Activated T-helper 2 cell treated with anti-CD3 and anti-CD28 coated beads, Interferon-gamma antibody, Interleukin-2, Interleukin-4, amounts not matched to agents 10 μg/mL and 5 μg/mL and 100 μg/mL, durations not matched to agents 14 hours and 24 hours and 36 hours (primary cell): ENCODE measurements at regions not wholly inside any gene's neighbourhood (a gene's known extent, or its start where the extent isn't known, plus 50 kb on each side); places are given as distances from the start of the nearest gene placed in this dataset.

Experiments
- DNase-seq: peaks from one replicate; pipeline ENCODE4 v3.0.0; 2021; ENCODE audit warnings: low spot score
- H3K27ac Mint-ChIP-seq: one replicate; pipeline ENCODE4 v1.8.0; 2021; ENCODE audit warnings: mixed read lengths
- H3K27me3 Mint-ChIP-seq: one replicate; pipeline ENCODE4 v1.8.0; 2021; ENCODE audit warnings: low read depth, mixed read lengths
- H3K36me3 Mint-ChIP-seq: one replicate; pipeline ENCODE4 v1.8.0; 2021; ENCODE audit warnings: low read depth, mixed read lengths
- H3K4me1 Mint-ChIP-seq: one replicate; pipeline ENCODE4 v1.8.0; 2021; ENCODE audit warnings: low read depth, mixed read lengths
- H3K4me3 Mint-ChIP-seq: one replicate; pipeline ENCODE4 v1.8.0; 2021; ENCODE audit warnings: low read depth, mild to moderate bottlenecking, moderate library complexity, mixed read lengths
- H3K9me3 Mint-ChIP-seq: one replicate; pipeline ENCODE4 v1.8.0; 2021; ENCODE audit warnings: mixed read lengths
- intact Hi-C: fragments of 100-400 bp; cut with micrococcal nuclease; formaldehyde crosslinking; loops from one replicate; pipeline ENCODE4 v1.15.1; 2023

DNA sequence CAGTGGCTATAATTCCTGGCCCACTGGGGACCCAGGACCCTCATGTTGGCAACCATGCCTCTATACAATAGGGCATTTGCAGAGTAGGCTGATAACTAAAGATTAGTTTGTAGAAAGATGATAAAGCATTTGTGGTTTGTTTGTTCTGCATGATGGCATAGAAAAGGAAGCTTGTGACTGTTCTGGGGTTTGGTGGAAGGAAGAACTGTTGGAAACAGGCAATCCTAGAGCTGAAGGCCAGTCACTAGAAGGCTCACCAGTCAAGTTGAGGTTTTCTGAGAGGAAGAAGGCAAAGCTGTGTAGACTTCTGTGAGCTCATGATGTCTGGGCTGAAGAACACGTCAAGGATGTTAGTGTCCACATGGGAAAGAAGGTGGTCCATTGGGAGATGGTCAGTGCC lies 140.3 kb upstream of the VANGL1 start:
- Mint-ChIP-seq H3K27me3 (peaks cover 1% of the 10 kb centered on the region), H3K4me1 (no peaks in the 10 kb centered on the region), H3K9me3 (no peaks in the 10 kb centered on the region), H3K36me3 (no peaks in the 10 kb centered on the region), H3K27ac (no peak overlapping the region), H3K4me3 (no peak overlapping the region)
- intact Hi-C loops = no loop called here
- DNase-seq = no peak

DNA sequence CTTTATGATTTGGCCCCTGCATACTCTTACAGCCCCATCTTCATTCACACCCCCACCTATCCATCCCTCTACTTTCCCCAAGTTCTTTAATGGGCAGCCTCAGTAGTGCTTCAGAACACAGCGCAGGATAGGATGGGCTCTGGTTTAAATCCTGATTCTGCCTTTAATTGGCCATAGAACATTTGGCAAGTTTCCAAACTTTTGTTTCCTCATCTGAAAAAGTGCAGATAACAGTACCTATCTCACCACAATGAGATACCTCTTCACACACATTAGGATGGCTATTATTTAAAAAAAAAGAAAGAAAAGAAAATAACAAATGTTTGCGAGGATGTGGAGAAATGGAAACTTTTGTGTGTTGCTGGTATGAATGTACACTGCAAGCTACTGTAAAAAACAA lies 142.5 kb upstream of the VANGL1 start:
- DNase-seq = no peak
- Mint-ChIP-seq H3K9me3 (no peaks in the 10 kb centered on the region), H3K27ac (no peak overlapping the region), H3K27me3 (no peaks in the 10 kb centered on the region), H3K4me3 (no peak overlapping the region), H3K36me3 (no peaks in the 10 kb centered on the region), H3K4me1 (no peaks in the 10 kb centered on the region)
- intact Hi-C loops = no loop called here

DNA sequence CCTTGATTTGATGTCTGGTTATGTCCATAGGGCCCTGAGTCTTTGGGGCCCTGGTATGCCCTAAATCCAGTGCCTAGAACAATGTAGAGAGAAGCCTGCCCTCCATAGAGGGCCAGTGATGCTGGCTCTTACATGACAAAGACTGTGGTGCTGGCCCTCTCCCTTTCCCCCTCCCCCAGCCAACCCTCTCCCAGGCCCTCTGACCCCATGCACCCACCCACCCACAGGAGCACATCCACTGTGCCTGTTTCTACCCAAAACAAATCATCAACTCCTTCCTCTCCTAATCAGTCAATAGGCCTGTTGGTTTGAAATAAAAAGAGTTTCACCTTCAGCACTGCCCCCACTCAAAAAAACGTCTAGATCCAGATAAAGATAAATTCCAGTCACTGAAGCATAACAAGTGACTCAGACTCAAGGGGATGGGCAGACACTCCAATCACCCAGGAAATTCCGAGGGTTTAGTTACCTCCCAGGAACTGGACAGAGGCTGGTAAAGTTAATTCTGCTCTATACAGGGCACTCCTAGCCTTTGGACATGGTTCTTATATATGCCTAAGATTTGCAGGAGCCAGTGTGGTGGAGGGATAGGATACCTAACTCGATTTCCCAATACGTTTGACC lies 144.8 kb upstream of the VANGL1 start:
- intact Hi-C loops = no loop called here
- Mint-ChIP-seq H3K36me3 (no peaks in the 10 kb centered on the region), H3K27ac (no peak overlapping the region), H3K4me1 (no peaks in the 10 kb centered on the region), H3K9me3 (no peaks in the 10 kb centered on the region), H3K4me3 (no peak overlapping the region), H3K27me3 (no peaks in the 10 kb centered on the region)
- DNase-seq = no peak

DNA sequence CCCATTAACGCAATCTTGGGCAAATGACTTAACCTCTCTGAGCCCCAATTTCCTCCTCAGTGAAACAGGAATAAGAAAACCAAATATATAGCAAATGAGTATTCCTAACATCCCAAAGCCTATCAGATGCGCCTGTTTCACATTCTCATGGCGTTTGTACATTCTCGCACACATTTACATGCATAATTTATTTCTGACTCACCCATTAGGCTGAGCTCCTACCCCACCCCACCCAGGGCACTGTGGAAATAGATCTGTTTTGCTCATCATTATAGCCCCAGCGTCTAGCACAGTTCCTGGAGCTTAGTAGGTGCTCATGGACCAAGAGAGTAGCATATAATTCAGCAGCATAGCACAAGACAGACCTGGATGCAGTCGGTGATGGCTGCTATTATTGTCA lies 146.1 kb upstream of the VANGL1 start:
- no peak overlapping the region for H3K4me3 Mint-ChIP-seq
- no peak overlapping the region for H3K27ac Mint-ChIP-seq
- no peaks in the 10 kb centered on the region for H3K27me3 Mint-ChIP-seq
- no peaks in the 10 kb centered on the region for H3K9me3 Mint-ChIP-seq
- intact Hi-C loops = no loop called here
- no peaks in the 10 kb centered on the region for H3K4me1 Mint-ChIP-seq
- DNase-seq = no peak
- H3K36me3 Mint-ChIP-seq = no peaks in the 10 kb centered on the region

DNA sequence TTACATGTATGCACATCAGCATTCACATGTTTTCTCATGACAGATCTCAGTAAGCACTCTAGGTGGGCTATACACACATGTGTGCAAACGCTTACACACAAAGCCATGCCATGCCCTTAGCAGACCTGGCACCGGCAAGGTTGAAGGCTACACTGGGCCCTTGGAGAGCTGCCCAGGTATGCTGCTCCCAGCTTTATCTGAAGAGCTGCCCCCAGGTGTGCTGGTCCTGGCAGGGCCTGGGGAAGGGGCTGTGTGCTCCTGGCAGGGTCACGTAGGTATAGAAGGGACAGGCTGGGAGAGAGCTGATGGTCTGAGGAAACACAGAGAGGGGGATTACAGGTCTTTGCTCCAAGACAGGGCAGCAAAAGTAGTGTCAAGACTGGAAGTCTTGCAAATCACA lies 146.7 kb upstream of the VANGL1 start:
- no peaks in the 10 kb centered on the region for H3K27me3 Mint-ChIP-seq
- no peaks in the 10 kb centered on the region for H3K4me1 Mint-ChIP-seq
- no peak overlapping the region for H3K4me3 Mint-ChIP-seq
- H3K27ac Mint-ChIP-seq = no peak overlapping the region
- H3K9me3 Mint-ChIP-seq = no peaks in the 10 kb centered on the region
- no peak for DNase-seq
- intact Hi-C loops = no loop called here
- no peaks in the 10 kb centered on the region for H3K36me3 Mint-ChIP-seq

DNA sequence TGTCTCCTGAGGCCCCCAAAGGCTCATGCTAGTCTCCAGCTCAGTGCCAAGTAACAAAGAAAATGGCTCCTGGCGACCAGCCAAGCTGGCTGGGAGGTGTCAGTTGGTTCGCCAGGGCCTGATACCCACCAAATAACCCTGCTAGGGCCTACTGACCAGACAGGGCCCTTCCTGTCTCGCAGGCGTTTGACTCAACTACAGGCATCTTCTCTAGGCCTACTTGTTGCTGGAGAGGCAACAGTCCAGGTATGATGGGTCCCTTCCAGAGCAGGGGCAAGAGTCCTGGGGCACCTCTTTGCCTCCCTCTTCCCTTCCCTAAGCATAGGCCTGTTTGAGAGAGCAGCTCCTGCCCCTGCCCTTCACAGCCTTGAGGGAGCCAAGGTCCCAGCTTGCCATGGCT lies 147.9 kb upstream of the VANGL1 start:
- H3K9me3 Mint-ChIP-seq = no peaks in the 10 kb centered on the region
- no peak for DNase-seq
- intact Hi-C loops = no loop called here
- H3K27me3 Mint-ChIP-seq = no peaks in the 10 kb centered on the region
- no peak overlapping the region for H3K4me3 Mint-ChIP-seq
- H3K36me3 Mint-ChIP-seq = no peaks in the 10 kb centered on the region
- H3K27ac Mint-ChIP-seq = no peak overlapping the region
- H3K4me1 Mint-ChIP-seq = no peaks in the 10 kb centered on the region

DNA sequence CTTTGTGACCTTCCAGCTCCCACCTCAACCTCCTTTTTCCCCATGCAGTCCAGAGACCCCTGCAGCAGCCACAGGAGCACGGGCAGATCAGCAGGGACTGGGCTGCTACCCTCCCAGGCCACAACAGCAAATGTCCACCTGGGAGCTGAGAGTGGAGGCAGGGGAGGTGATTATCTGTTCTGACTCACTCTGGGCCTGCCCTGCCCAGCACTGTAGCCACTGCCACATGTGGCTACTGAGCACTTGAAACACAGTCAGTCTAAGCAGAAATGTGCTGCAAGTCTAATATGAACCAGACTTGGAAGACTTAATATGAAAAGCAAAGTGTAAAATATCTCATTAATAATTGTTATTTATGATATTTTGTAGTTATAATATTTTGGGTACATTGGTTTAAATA lies 148.9 kb upstream of the VANGL1 start:
- H3K4me3 Mint-ChIP-seq = no peak overlapping the region
- H3K27ac Mint-ChIP-seq = no peak overlapping the region
- H3K9me3 Mint-ChIP-seq = no peaks in the 10 kb centered on the region
- DNase-seq = no peak
- intact Hi-C loops = no loop called here
- H3K4me1 Mint-ChIP-seq = no peaks in the 10 kb centered on the region
- H3K36me3 Mint-ChIP-seq = no peaks in the 10 kb centered on the region
- H3K27me3 Mint-ChIP-seq = no peaks in the 10 kb centered on the region

DNA sequence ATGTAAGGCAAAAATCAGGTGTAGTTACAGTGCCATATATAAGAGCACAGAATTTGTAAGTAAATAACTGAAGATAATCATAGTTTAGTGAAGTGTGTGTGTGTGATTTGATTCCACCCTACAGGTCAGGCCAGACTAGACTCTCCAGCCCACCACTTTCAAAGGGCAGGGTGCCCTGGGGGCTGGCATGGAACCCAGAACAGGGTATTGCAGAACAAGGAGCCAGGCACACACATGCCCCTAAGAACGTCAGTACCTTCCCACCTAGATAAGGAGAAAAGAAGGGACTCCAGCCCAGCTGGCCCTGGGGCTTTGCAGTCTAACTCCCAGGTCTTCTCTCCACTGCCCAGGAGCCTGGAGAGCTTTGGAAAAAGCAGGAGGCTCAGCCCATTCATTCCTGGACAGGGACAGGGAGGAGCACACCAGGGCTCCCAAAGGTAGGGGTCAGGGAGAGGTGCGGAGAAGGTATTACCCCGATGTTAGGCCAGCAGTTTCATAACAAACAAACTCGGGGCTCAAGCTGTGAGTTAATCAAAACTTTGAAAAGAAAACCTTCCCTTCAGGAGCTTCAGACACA lies 149.7 kb upstream of the VANGL1 start:
- Mint-ChIP-seq H3K27me3 (no peaks in the 10 kb centered on the region), H3K4me3 (no peak overlapping the region), H3K36me3 (no peaks in the 10 kb centered on the region), H3K9me3 (no peaks in the 10 kb centered on the region), H3K27ac (no peak overlapping the region), H3K4me1 (no peaks in the 10 kb centered on the region)
- intact Hi-C loops = no loop called here
- no peak for DNase-seq

DNA sequence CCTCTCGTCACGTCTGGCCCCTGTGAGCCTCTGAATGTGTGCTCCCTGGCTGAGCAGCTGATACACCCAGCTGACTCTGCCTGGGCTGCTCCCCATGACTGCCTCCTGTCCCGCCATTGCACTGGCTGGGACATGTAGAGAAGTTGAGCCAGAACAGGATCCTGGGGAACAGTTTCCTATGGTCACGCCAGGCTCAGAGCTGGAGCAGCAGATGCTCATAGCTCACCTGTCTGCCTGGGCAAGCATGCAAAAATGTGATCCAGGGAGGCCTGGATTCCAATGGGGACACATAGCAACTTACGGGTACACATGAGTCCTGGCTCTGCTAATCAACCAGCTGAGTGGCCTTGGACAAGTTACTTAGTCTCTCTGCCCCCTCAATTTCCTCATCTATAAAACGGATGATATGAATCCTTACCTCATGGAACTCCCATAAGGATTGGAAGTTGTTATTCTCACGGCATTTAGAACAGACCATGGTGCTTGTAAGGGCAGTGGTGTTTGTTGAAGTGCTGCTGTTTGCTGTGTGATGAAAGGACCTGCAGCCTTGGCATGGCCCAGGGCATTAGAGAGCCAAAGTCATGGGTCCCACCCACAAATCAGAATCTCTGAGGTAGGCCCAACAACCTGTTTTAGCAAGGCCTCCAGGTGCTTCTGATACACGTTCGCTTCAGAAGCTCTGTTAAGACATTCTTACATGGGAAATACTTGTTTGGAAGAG lies 150.3 kb upstream of the VANGL1 start:
- no peaks in the 10 kb centered on the region for H3K9me3 Mint-ChIP-seq

DNA sequence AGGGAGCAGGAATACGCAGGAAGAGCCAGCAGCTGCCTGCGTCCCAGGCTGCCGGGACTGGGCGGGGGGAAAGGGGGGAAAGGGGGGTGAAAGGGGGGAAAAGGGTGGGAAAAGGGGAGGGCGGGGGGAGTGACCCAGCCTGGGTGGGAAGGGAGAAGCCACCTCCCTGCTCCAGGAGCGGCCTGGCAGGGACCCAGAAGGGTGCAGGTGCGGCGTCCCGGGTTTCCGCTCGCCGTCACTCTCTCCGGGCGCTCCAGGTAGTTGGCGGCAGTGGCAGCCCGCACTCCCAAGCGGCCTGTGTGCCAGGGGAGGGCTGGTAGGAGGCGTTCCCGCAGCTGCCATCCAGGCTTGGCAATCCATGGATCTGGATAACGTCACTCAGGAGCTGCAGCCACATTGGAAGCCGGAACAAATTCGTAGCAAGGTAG lies 141.0 kb upstream of the NGF start:
- H3K36me3 Mint-ChIP-seq = no peaks in the 10 kb centered on the region
- no peaks in the 10 kb centered on the region for H3K9me3 Mint-ChIP-seq
- H3K4me3 Mint-ChIP-seq = no peak overlapping the region
- intact Hi-C loops = no loop called here
- H3K27me3 Mint-ChIP-seq = peaks cover 2% of the 10 kb centered on the region
- no peak for DNase-seq
- H3K4me1 Mint-ChIP-seq = no peaks in the 10 kb centered on the region
- H3K27ac Mint-ChIP-seq = no peak overlapping the region

More for the DNA sequence above, 150.3 kb upstream of the VANGL1 start:
- H3K27me3 Mint-ChIP-seq = peaks cover 1% of the 10 kb centered on the region
- H3K4me1 Mint-ChIP-seq = no peaks in the 10 kb centered on the region
- DNase-seq = no peak
- H3K36me3 Mint-ChIP-seq = no peaks in the 10 kb centered on the region
- H3K27ac Mint-ChIP-seq = no peak overlapping the region
- H3K4me3 Mint-ChIP-seq = no peak overlapping the region
- intact Hi-C loops = no loop called here

DNA sequence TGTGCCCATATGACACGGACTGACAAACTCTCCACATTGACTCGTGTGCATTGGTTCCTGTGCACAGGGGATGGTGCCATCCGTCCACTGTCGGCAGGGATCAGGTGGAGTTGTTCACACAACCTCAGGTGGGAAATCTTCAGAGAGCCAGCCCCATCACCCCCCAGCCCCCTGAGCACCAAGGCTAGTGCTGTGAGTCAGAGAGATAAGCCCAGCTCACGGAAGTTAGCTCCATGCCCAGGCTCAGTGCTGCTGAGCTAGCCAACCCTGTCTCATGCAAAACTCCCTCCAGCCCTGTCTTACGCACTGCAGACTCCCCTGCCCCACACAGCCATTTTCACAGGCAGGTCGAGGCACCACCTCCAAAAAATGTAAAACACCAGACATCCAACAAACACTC lies 139.0 kb upstream of the NGF start:
- H3K27me3 Mint-ChIP-seq = peaks cover 2% of the 10 kb centered on the region

DNA sequence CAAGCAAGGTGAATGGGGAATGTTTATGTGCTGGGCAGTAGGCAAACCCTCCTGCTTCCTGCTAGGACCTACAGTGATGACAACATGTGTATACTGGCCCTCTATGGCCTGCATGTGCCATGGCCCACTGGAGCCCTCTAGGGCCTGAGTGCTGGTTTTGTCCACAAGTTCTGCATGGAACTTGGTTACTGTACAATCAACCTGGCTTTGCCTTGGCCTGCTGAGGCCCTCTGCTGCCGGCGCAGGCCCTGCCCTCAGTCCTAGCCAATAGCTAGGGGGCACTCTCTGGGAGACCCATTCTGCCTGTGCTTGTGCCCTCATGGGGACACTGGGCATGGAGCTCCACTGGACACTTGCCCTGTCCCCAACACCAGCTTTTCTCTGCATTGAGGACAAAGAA lies 138.6 kb upstream of the NGF start:
- DNase-seq = no peak
- intact Hi-C loops = no loop called here
- Mint-ChIP-seq H3K27ac (no peak overlapping the region), H3K4me1 (no peaks in the 10 kb centered on the region), H3K4me3 (no peak overlapping the region), H3K9me3 (no peaks in the 10 kb centered on the region), H3K27me3 (peaks cover 2% of the 10 kb centered on the region), H3K36me3 (no peaks in the 10 kb centered on the region)

More for the DNA sequence above, 139.0 kb upstream of the NGF start:
- Mint-ChIP-seq H3K36me3 (no peaks in the 10 kb centered on the region), H3K9me3 (no peaks in the 10 kb centered on the region), H3K27ac (no peak overlapping the region), H3K4me1 (no peaks in the 10 kb centered on the region), H3K4me3 (no peak overlapping the region)
- DNase-seq = no peak
- intact Hi-C loops = no loop called here

DNA sequence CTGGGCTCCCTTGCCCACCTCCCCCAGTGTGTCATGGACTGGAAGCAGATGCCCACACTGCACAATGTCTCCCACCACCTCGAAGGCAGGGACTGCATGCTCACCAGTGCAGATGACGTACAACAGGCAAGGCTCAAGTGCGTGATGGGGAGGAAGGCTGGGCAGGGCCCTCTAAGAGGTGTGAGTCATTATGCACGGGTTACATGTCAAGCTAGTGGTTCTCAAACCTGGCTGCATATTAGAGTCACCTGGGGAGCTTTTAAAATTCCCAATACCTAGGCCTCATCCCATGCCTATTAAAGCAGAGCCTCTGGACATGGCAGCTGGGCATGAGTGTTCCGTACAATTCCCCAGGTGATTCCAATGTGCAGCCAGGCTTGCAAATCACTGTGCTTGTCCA lies 137.9 kb upstream of the NGF start:
- Mint-ChIP-seq H3K27ac (no peak overlapping the region), H3K4me1 (no peaks in the 10 kb centered on the region), H3K27me3 (peaks cover 2% of the 10 kb centered on the region), H3K4me3 (no peak overlapping the region), H3K36me3 (no peaks in the 10 kb centered on the region), H3K9me3 (no peaks in the 10 kb centered on the region)
- intact Hi-C loops = no loop called here
- DNase-seq = no peak
